Omental fat pad (tissue), 3 donors: ENCODE measurements at regions not wholly inside any gene's neighbourhood (a gene's known extent, or its start where the extent isn't known, plus 50 kb on each side); places are given as distances from the start of the nearest gene placed in this dataset.
"Not testable (repeated sequence)": the region's sequence is repeated elsewhere in the genome, so short reads cannot be mapped to it uniquely, and the experiment has no call there.

ENCODE experiments used
- ATAC-seq: fragments of 150-250 bp; one replicate; pipeline ENCODE4 v1.9.1; 2016; ENCODE audit warnings: mild to moderate bottlenecking, moderate library complexity; ENCODE audit not compliant: low FRiP score
- DNase-seq: peaks from one replicate; pipeline ENCODE4 v3.0.0-alpha.2; 2019; ENCODE audit warnings: low spot score
- TF ChIP-seq, protein P1 (sequence below), 3 donors: fragments of 450-650 bp; IDR thresholded peaks; one replicate each; pipeline ENCODE4 v1.5.1; 2016 to 2017; ENCODE audit warnings: antibody characterized with exemption in 3 of 3, mild to moderate bottlenecking in 3 of 3, moderate library complexity in 2 of 3

DNA sequence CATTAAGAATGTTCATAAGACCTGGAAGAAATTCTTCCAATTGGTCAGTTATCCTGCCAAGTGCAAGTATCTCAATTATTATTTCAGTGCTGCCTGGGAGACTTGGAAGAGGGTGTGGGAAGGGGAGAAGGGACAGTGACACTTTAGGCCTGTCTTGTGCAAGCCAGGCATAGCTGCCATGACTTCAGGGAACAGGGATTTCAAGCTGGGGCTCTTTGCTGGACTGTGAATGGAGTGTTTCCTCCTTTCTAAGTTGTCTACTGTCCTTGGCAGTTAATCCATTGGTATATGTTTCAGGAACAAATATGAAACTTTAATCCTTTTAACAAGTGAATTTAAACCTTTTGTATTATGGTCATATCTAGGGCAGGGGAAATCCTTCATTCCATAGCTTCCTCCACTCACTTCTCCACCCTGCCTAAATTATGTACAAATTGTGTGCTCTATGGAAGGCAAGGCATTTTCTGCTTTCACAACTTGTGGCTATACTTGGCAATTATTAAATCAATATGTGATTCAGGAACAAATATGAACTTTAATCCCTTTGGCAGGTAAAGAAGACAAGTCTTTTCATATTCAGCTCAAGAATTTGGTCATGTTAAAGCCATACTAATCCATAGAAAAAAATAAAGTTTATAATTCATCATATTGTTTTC is 72.7 kb upstream of the IL33 start:
- ATAC-seq = no peak
- no peak for DNase-seq
- TF ChIP-seq, protein P1, sequence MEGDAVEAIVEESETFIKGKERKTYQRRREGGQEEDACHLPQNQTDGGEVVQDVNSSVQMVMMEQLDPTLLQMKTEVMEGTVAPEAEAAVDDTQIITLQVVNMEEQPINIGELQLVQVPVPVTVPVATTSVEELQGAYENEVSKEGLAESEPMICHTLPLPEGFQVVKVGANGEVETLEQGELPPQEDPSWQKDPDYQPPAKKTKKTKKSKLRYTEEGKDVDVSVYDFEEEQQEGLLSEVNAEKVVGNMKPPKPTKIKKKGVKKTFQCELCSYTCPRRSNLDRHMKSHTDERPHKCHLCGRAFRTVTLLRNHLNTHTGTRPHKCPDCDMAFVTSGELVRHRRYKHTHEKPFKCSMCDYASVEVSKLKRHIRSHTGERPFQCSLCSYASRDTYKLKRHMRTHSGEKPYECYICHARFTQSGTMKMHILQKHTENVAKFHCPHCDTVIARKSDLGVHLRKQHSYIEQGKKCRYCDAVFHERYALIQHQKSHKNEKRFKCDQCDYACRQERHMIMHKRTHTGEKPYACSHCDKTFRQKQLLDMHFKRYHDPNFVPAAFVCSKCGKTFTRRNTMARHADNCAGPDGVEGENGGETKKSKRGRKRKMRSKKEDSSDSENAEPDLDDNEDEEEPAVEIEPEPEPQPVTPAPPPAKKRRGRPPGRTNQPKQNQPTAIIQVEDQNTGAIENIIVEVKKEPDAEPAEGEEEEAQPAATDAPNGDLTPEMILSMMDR (IDR thresholded peaks at IDR 0.05) = no peak

DNA sequence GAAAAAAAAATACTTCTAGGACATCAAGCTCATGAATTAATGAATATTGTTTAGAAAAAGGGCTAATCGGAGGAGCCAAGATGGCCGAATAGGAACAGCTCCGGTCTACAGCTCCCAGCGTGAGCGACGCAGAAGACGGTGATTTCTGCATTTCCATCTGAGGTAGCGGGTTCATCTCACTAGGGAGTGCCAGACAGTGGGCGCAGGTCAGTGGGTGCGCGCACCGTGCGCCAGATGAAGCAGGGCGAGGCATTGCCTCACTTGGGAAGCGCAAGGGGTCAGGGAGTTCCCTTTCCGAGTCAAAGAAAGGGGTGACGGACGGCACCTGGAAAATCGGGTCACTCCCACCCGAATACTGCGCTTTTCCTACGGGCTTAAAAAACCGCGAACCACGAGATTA is 79.8 kb upstream of the IL33 start:
- not testable (repeated sequence) for DNase-seq, ATAC-seq

DNA sequence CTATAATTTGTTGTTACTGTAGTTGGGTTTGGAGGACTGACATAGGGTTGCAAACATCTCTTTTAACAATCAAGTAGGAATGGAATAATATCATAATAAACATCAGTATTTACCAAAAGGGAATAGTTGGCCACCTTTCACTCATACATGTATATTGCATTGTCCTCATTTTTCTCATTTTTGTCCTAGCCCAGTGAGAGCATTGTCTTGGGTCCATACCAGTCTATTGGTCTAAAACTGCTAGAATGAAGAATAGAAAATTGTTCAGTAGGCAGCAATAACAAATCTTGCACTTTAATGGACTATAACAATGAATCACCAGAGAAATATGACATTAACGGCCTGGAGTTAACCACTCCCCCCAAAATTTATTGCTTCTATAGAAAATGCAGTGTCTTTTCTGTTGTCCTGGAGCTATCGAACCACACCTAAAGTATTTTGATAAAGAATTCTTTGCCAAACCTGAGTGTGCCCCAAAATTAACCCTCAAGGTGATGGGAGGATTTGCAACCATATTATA is 80.9 kb upstream of the IL33 start:
- ATAC-seq = no peak
- no peak for DNase-seq
- TF ChIP-seq, protein P1 (IDR thresholded peaks at IDR 0.05) = no peak

DNA sequence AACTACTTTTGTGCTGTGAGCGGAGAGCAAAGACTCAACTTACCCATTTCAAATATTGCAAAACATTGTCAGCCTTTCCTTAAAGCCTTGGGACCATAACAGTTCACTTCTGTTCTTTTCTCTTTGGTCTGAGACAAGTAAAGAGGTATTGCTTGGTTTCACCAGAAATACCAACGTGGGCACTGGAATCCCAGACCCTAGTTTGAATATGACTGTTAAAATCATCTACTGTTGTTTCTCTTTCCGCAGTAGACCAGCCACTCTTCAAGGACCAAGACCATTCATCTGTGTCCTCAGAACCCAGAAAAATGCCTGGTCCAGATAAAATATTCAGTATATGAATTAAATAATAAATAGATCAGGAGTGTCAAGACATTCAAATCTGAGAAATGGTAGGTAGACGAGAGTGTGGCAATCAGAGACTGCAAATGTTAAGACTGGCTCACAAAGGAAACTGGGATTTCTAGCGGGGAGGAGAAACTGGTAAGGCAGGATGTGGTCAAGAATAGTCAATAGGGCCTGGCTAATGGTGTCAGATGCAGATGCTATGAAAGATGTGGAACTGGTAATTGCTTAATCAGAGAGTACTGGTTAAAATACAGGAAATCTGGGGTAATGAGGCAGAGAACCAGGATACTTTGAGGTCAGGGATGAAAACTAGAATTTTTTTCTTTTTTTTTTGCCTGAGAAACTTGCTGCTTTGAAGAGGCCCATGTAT is 82.1 kb upstream of the IL33 start:
- TF ChIP-seq, protein P1 (IDR thresholded peaks at IDR 0.05) = no peak
- no peak for DNase-seq
- ATAC-seq = no peak

DNA sequence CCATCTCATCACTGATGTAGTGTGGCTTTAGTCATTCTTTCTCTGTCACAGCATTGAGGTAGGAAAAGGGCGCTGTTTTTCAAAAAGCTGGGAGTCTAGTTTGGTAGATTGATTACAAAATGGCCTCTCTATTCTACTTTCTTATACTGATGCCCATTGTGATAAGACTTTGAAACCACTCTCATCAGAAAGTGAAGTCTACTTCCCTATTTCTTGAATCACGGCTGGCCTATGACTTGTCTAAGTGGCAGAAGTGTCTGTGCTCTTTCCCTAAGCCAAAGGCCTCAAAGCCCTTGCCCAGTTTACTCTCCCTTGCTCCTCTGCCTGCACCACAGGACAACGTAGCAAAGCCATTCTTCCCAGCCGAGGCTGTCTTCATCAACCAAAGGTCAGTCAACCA is 83.0 kb upstream of the IL33 start:
- no peak for DNase-seq
- ATAC-seq = no peak
- TF ChIP-seq, protein P1 (IDR thresholded peaks at IDR 0.05) = no peak

DNA sequence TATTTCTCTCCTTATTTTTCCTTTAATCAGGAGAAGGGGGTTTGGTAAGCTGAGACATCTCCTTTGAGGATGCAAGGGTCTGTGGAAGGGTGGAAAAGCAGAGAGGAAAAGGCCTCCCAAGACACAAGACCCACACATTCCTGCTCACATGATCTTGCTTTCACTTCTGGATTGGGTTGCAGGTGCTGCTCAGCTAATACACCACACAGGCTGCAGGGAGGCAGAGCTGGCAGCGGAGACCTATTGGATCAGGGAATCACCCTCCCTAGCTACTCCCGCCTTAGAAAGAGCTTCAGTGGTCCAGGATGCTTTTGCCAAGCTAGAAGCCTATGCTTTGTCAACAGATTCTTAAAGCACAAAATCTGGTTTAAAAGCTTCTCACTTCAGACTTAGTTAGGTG is 87.6 kb upstream of the IL33 start:
- no peak for DNase-seq
- ATAC-seq = no peak
- TF ChIP-seq, protein P1 (IDR thresholded peaks at IDR 0.05) = no peak

DNA sequence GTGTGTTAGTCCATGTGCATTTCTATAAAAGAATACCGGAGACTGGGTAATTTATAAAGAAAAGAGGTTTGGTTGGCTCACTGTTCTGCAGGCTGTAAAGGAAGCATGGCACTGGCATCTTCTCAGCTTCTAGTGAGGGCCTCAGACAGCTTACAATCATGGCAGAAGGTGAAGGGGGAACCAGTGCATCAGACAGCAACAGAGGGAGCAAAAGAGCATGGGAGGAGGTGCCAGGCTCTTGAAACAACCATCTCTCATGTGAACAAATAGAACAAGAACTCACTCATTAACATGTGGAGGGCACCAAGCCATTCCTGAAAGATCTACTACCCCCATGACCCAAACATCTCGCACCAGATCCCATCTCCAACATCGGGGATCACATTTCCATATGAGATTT is 89.2 kb upstream of the IL33 start:
- ATAC-seq (no peak), DNase-seq (no peak)
- TF ChIP-seq, protein P1 (IDR thresholded peaks at IDR 0.05) = no peak
